Subcutaneous abdominal adipose tissue (tissue), 5 donors: ENCODE measurements at regions not wholly inside any gene's neighbourhood (a gene's known extent, or its start where the extent isn't known, plus 50 kb on each side); places are given as distances from the start of the nearest gene placed in this dataset.
"Not testable (repeated sequence)": the region's sequence is repeated elsewhere in the genome, so short reads cannot be mapped to it uniquely, and the experiment has no call there.

ENCODE experiments used
- H3K27ac ChIP-seq: one replicate; pipeline ENCODE4 v1.7.0; 2013; ENCODE audit warnings: low read depth, mild to moderate bottlenecking, inconsistent platforms, low read length, moderate library complexity
- H3K27me3 ChIP-seq, 5 donors: one replicate each; pipeline ENCODE4 v1.7.0; 2013; ENCODE audit warnings: low read length in 5 of 5, inconsistent platforms in 1 of 5; ENCODE audit not compliant: control insufficient read depth in 5 of 5, insufficient read depth in 4 of 5
- H3K36me3 ChIP-seq, 5 donors: one replicate each; pipeline ENCODE4 v1.7.0; 2013; ENCODE audit warnings: low read length in 5 of 5; ENCODE audit not compliant: control insufficient read depth in 5 of 5, insufficient read depth in 5 of 5
- H3K4me1 ChIP-seq, 5 donors: one replicate each; pipeline ENCODE4 v1.7.0; 2013; ENCODE audit warnings: low read length in 5 of 5, mild to moderate bottlenecking in 3 of 5, moderate library complexity in 1 of 5; ENCODE audit not compliant: control insufficient read depth in 5 of 5, insufficient read depth in 5 of 5
- H3K4me3 ChIP-seq, 5 donors: one replicate each; pipeline ENCODE4 v1.7.0; 2013; ENCODE audit warnings: low read length in 5 of 5, low read depth in 1 of 5
- H3K9ac ChIP-seq, 5 donors: one replicate each; pipeline ENCODE4 v1.7.0; 2013; ENCODE audit warnings: low read length in 5 of 5, mild to moderate bottlenecking in 4 of 5, moderate library complexity in 3 of 5
- H3K9me3 ChIP-seq, 5 donors: one replicate each; pipeline ENCODE4 v1.7.0; 2013; ENCODE audit warnings: low read length in 5 of 5; ENCODE audit not compliant: control insufficient read depth in 5 of 5
- donor health status: healthy.
- donor health status: healthy.
- donor health status: healthy.
- donor health status: healthy.
- donor health status: healthy.

DNA sequence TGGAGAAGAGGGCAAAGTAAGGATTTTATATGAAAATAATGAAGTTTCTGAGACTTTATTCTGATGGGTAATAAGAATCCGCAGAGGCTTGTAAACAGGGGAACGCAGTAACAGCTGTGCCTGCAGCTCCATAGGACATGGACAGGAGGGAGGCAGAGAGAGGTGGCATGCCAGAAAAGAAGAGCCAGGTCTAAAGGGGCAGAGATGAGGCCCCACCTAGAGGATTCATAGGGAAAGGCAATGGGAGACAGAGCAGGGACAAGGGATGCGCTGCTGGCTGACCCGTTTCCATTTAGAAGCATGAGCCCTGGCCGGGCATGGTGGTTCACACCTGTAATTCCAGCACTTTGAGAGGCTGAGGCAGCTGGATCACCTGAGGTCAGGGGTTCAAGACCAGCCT lies 340.3 kb upstream of the CDH5 start:
- Histone ChIP-seq H3K27me3 (no peaks in the 10 kb centered on the region), H3K36me3 (no peaks in the 10 kb centered on the region), H3K4me1 (peaks cover 0 to 3% (median 0%) of the 10 kb centered on the region in 5 donors), H3K9me3 (peaks cover 0 to 11% (median 9%) of the 10 kb centered on the region in 5 donors), H3K27ac (no peak overlapping the region), H3K9ac (no peak overlapping the region), H3K4me3 (no peak overlapping the region)

GRCh38 chr16:66025751-66026150 lies 340.7 kb upstream of the CDH5 start:
- no peak overlapping the region for H3K9ac ChIP-seq
- H3K9me3 ChIP-seq, result peaks cover 0 to 11% (median 9%) of the 10 kb centered on the region in 5 donors
- no peak overlapping the region for H3K27ac ChIP-seq
- no peaks in the 10 kb centered on the region for H3K27me3 ChIP-seq
- H3K4me1 ChIP-seq, result peaks cover 0 to 3% (median 0%) of the 10 kb centered on the region in 5 donors
- H3K4me3 ChIP-seq, result no peak overlapping the region
- no peaks in the 10 kb centered on the region for H3K36me3 ChIP-seq

- H3K36me3 ChIP-seq, H3K9ac ChIP-seq, H3K27me3 ChIP-seq, H3K4me1 ChIP-seq, H3K4me3 ChIP-seq, H3K27ac ChIP-seq: not testable (repeated sequence)
- H3K9me3 ChIP-seq, result peaks cover 0 to 11% (median 9%) of the 10 kb centered on the region in 5 donors
These were observed 341.9 kb upstream of the CDH5 start for GRCh38 chr16:66024567-66024966.

- Histone ChIP-seq H3K27ac (no peak overlapping the region), H3K4me1 (peaks cover 0 to 1% (median 0%) of the 10 kb centered on the region in 5 donors), H3K36me3 (no peaks in the 10 kb centered on the region), H3K27me3 (no peaks in the 10 kb centered on the region), H3K4me3 (no peak overlapping the region), H3K9ac (no peak overlapping the region), H3K9me3 (peaks cover 0 to 11% (median 9%) of the 10 kb centered on the region in 5 donors)
These were observed 343.0 kb upstream of the CDH5 start for GRCh38 chr16:66023481-66023880.

GRCh38 chr16:66020642-66021041 lies 345.8 kb upstream of the CDH5 start:
- H3K27ac ChIP-seq, result no peak overlapping the region

DNA sequence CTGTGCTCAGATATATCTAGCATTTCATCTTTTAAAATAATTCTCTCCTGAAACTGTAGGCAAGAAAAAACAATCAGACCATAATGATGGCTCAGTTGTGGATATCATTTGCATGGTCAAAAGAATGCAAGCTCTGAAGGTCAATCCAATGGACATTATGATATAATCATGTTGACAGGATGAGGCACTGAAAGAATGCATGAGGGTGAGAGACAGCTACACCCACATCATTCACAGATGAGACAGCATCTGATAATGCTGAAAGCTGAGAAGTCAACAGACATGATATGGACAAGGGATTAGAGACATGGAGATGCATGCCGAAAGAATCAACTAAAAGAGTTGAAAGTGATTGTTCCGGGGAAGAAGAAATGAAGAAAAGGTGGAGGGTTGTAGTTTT lies 346.4 kb upstream of the CDH5 start:
- Histone ChIP-seq H3K4me3 (no peak overlapping the region), H3K27me3 (no peaks in the 10 kb centered on the region), H3K4me1 (no peaks in the 10 kb centered on the region), H3K36me3 (no peaks in the 10 kb centered on the region), H3K27ac (no peak overlapping the region), H3K9me3 (peaks cover 0 to 10% (median 8%) of the 10 kb centered on the region in 5 donors), H3K9ac (no peak overlapping the region)

More at GRCh38 chr16:66020642-66021041, 345.8 kb upstream of the CDH5 start:
- Histone ChIP-seq H3K9me3 (peaks cover 0 to 11% (median 9%) of the 10 kb centered on the region in 5 donors), H3K27me3 (no peaks in the 10 kb centered on the region), H3K36me3 (no peaks in the 10 kb centered on the region), H3K4me3 (no peak overlapping the region), H3K9ac (no peak overlapping the region), H3K4me1 (no peaks in the 10 kb centered on the region)

- H3K4me1 ChIP-seq, H3K36me3 ChIP-seq, H3K9ac ChIP-seq, H3K27ac ChIP-seq, H3K9me3 ChIP-seq, H3K27me3 ChIP-seq, H3K4me3 ChIP-seq: not testable (repeated sequence)
These were observed 347.0 kb upstream of the CDH5 start for GRCh38 chr16:66019502-66019901.

GRCh38 chr16:66014221-66014620 lies 352.3 kb upstream of the CDH5 start:
- Histone ChIP-seq H3K9me3 (no peaks in the 10 kb centered on the region), H3K27me3 (no peaks in the 10 kb centered on the region), H3K9ac (no peak overlapping the region), H3K4me1 (no peaks in the 10 kb centered on the region), H3K4me3 (no peak overlapping the region), H3K36me3 (no peaks in the 10 kb centered on the region), H3K27ac (no peak overlapping the region)

- Histone ChIP-seq H3K36me3 (no peaks in the 10 kb centered on the region), H3K9me3 (no peaks in the 10 kb centered on the region), H3K27ac (no peak overlapping the region), H3K9ac (no peak overlapping the region), H3K4me1 (no peaks in the 10 kb centered on the region), H3K4me3 (no peak overlapping the region), H3K27me3 (no peaks in the 10 kb centered on the region)
These were observed 353.0 kb upstream of the CDH5 start for GRCh38 chr16:66013486-66013885.

GRCh38 chr16:66008136-66008535 lies 358.4 kb upstream of the CDH5 start:
- no peak overlapping the region for H3K4me3 ChIP-seq
- H3K36me3 ChIP-seq, result no peaks in the 10 kb centered on the region
- H3K9me3 ChIP-seq, result no peaks in the 10 kb centered on the region
- no peaks in the 10 kb centered on the region for H3K27me3 ChIP-seq
- peaks cover 0 to 5% (median 0%) of the 10 kb centered on the region in 5 donors for H3K4me1 ChIP-seq
- no peak overlapping the region for H3K27ac ChIP-seq
- H3K9ac ChIP-seq, result no peak overlapping the region

DNA sequence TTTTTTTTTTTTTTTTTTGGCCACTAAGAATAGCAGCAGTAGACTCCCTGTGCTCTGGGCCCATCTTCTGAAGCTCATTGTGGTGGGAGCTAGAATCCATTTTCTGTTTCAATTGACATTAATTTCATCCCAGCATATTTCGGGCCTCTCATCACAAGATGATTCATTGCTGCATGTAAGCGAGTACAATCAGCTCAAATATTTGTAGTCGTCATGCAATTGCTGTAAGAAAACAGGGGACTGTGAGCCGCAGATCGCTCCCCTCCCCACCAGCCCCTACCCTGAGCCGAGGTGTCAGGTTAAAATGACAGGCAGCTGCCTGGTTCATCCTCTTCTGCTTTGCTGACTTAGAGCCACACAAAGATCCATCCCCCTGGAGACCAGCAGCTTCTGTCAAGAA lies 358.8 kb upstream of the CDH5 start:
- Histone ChIP-seq H3K36me3 (no peaks in the 10 kb centered on the region), H3K9me3 (no peaks in the 10 kb centered on the region), H3K4me1 (peaks cover 0 to 5% (median 0%) of the 10 kb centered on the region in 5 donors), H3K27ac (no peak overlapping the region), H3K9ac (no peak overlapping the region), H3K27me3 (no peaks in the 10 kb centered on the region), H3K4me3 (no peak overlapping the region)
